ENCODE measurements at regions not wholly inside any gene's neighbourhood (a gene's known extent, or its start where the extent isn't known, plus 50 kb on each side); places are given as distances from the start of the nearest gene placed in this dataset.

GRCh38 chr10:9999627-10000026, 1018.0 kb upstream of the CELF2 start:
- Histone ChIP-seq H4K20me1 (ENCODE audit: insufficient read depth, low read depth, low read length) (no peaks in the 10 kb centered on the region), H2AFZ (ENCODE audit: low read length) (no peak overlapping the region), H3K4me1 (ENCODE audit: low read length) (peaks cover 24% of the 10 kb centered on the region), H3K4me2 (ENCODE audit: low read depth, low read length, poor library complexity, severe bottlenecking) (no peak overlapping the region), H3K4me3 (ENCODE audit: low read length) (no peak overlapping the region), H3K79me2 (ENCODE audit: low read length) (no peaks in the 10 kb centered on the region), H3K9me2 (replicated peaks; ENCODE audit: insufficient read depth, low read length) (no peaks in the 10 kb centered on the region), H3K27me3 (ENCODE audit: low read length) (no peaks in the 10 kb centered on the region), H3K36me3 (ENCODE audit: insufficient read depth, low read length) (peaks cover 4% of the 10 kb centered on the region; the same call in 1 of the 2 replicates), H3K9ac (ENCODE audit: low read length) (no peak overlapping the region), H3K27ac (ENCODE audit: low read length) (no peak overlapping the region), H3K9me3 (ENCODE audit: low read length) (no peaks in the 10 kb centered on the region)
- no peak for DNase-seq

GRCh38 chr10:10007957-10008356, 1009.7 kb upstream of the CELF2 start:
- H2AFZ ChIP-seq (ENCODE audit: low read length), result 0 out of 2 replicates have a peak overlapping the region, but pooled peaks have one; percentile 12
- H4K20me1 ChIP-seq (ENCODE audit: insufficient read depth, low read depth, low read length), result no peaks in the 10 kb centered on the region
- no peaks in the 10 kb centered on the region for H3K9me2 ChIP-seq (replicated peaks; ENCODE audit: insufficient read depth, low read length)
- peak; percentile 95 for DNase-seq
- H3K4me2 ChIP-seq (ENCODE audit: low read depth, low read length, poor library complexity, severe bottlenecking), result peak overlapping the region; percentile 66
- H3K4me3 ChIP-seq (ENCODE audit: low read length), result peak overlapping the region; percentile 54
- H3K9me3 ChIP-seq (ENCODE audit: low read length), result no peaks in the 10 kb centered on the region
- H3K9ac ChIP-seq (ENCODE audit: low read length), result peak overlapping the region; percentile 61
- H3K36me3 ChIP-seq (ENCODE audit: insufficient read depth, low read length), result no peaks in the 10 kb centered on the region
- H3K27ac ChIP-seq (ENCODE audit: low read length), result peak overlapping the region; percentile 96
- no peaks in the 10 kb centered on the region for H3K27me3 ChIP-seq (ENCODE audit: low read length)
- no peaks in the 10 kb centered on the region for H3K79me2 ChIP-seq (ENCODE audit: low read length)
- peaks cover 91% of the 10 kb centered on the region for H3K4me1 ChIP-seq (ENCODE audit: low read length)

- peaks cover 79% of the 10 kb centered on the region for H3K4me1 ChIP-seq (ENCODE audit: low read length)
- no peaks in the 10 kb centered on the region for H3K9me3 ChIP-seq (ENCODE audit: low read length)
- no peak overlapping the region for H3K4me3 ChIP-seq (ENCODE audit: low read length)
- H3K27me3 ChIP-seq (ENCODE audit: low read length), result no peaks in the 10 kb centered on the region
- H4K20me1 ChIP-seq (ENCODE audit: insufficient read depth, low read depth, low read length), result no peaks in the 10 kb centered on the region
- H3K27ac ChIP-seq (ENCODE audit: low read length), result peak overlapping the region; percentile 96
- H3K9ac ChIP-seq (ENCODE audit: low read length), result peak overlapping the region; percentile 61
- H3K4me2 ChIP-seq (ENCODE audit: low read depth, low read length, poor library complexity, severe bottlenecking), result peak overlapping the region; percentile 66
- H3K9me2 ChIP-seq (replicated peaks; ENCODE audit: insufficient read depth, low read length), result no peaks in the 10 kb centered on the region
- peak; percentile 67 for DNase-seq
- no peaks in the 10 kb centered on the region for H3K36me3 ChIP-seq (ENCODE audit: insufficient read depth, low read length)
- peak overlapping the region; percentile 30; the same call in 1 of the 2 replicates for H2AFZ ChIP-seq (ENCODE audit: low read length)
- no peaks in the 10 kb centered on the region for H3K79me2 ChIP-seq (ENCODE audit: low read length)
These were observed 1007.3 kb upstream of the CELF2 start for GRCh38 chr10:10010397-10010796.

- no peaks in the 10 kb centered on the region for H4K20me1 ChIP-seq (ENCODE audit: insufficient read depth, low read depth, low read length)
- H3K4me1 ChIP-seq (ENCODE audit: low read length), result peaks cover 46% of the 10 kb centered on the region
- no peaks in the 10 kb centered on the region for H3K27me3 ChIP-seq (ENCODE audit: low read length)
- H3K79me2 ChIP-seq (ENCODE audit: low read length), result no peaks in the 10 kb centered on the region
- H3K4me2 ChIP-seq (ENCODE audit: low read depth, low read length, poor library complexity, severe bottlenecking), result no peak overlapping the region
- DNase-seq, result no peak
- H3K27ac ChIP-seq (ENCODE audit: low read length), result no peak overlapping the region; the same call in 1 of the 2 replicates
- H3K36me3 ChIP-seq (ENCODE audit: insufficient read depth, low read length), result peaks cover 5% of the 10 kb centered on the region; the same call in 1 of the 2 replicates
- H2AFZ ChIP-seq (ENCODE audit: low read length), result peak overlapping the region; percentile 51; the same call in 1 of the 2 replicates
- H3K9ac ChIP-seq (ENCODE audit: low read length), result no peak overlapping the region
- H3K9me2 ChIP-seq (replicated peaks; ENCODE audit: insufficient read depth, low read length), result no peaks in the 10 kb centered on the region
- no peak overlapping the region for H3K4me3 ChIP-seq (ENCODE audit: low read length)
- 0 out of 2 replicates have a peak, but pooled peaks cover 5% of the 10 kb centered on the region for H3K9me3 ChIP-seq (ENCODE audit: low read length)
These were observed 1002.8 kb upstream of the CELF2 start for GRCh38 chr10:10014846-10015245.

GRCh38 chr10:10017716-10018115, 1000.0 kb upstream of the CELF2 start:
- H3K4me3 ChIP-seq (ENCODE audit: low read length), result no peak overlapping the region
- H3K79me2 ChIP-seq (ENCODE audit: low read length), result no peaks in the 10 kb centered on the region
- peaks cover 16% of the 10 kb centered on the region; the same call in 1 of the 2 replicates for H3K36me3 ChIP-seq (ENCODE audit: insufficient read depth, low read length)
- DNase-seq, result no peak
- H3K4me2 ChIP-seq (ENCODE audit: low read depth, low read length, poor library complexity, severe bottlenecking), result no peak overlapping the region
- H3K9me3 ChIP-seq (ENCODE audit: low read length), result peaks cover 21% of the 10 kb centered on the region
- H3K27me3 ChIP-seq (ENCODE audit: low read length), result no peaks in the 10 kb centered on the region
- no peaks in the 10 kb centered on the region for H3K9me2 ChIP-seq (replicated peaks; ENCODE audit: insufficient read depth, low read length)
- H3K4me1 ChIP-seq (ENCODE audit: low read length), result peaks cover 21% of the 10 kb centered on the region
- H3K27ac ChIP-seq (ENCODE audit: low read length), result no peak overlapping the region
- H4K20me1 ChIP-seq (ENCODE audit: insufficient read depth, low read depth, low read length), result no peaks in the 10 kb centered on the region
- no peak overlapping the region for H3K9ac ChIP-seq (ENCODE audit: low read length)
- no peak overlapping the region for H2AFZ ChIP-seq (ENCODE audit: low read length)

GRCh38 chr10:10020945-10021344, 996.7 kb upstream of the CELF2 start:
- DNase-seq, result no peak
- no peaks in the 10 kb centered on the region for H3K79me2 ChIP-seq (ENCODE audit: low read length)
- H3K27me3 ChIP-seq (ENCODE audit: low read length), result no peaks in the 10 kb centered on the region
- H3K4me1 ChIP-seq (ENCODE audit: low read length), result peaks cover 28% of the 10 kb centered on the region
- H4K20me1 ChIP-seq (ENCODE audit: insufficient read depth, low read depth, low read length), result no peaks in the 10 kb centered on the region
- peaks cover 17% of the 10 kb centered on the region; the same call in 1 of the 2 replicates for H3K36me3 ChIP-seq (ENCODE audit: insufficient read depth, low read length)
- no peak overlapping the region for H3K4me3 ChIP-seq (ENCODE audit: low read length)
- H2AFZ ChIP-seq (ENCODE audit: low read length), result no peak overlapping the region
- H3K27ac ChIP-seq (ENCODE audit: low read length), result no peak overlapping the region
- H3K4me2 ChIP-seq (ENCODE audit: low read depth, low read length, poor library complexity, severe bottlenecking), result no peak overlapping the region
- H3K9ac ChIP-seq (ENCODE audit: low read length), result no peak overlapping the region
- no peaks in the 10 kb centered on the region for H3K9me2 ChIP-seq (replicated peaks; ENCODE audit: insufficient read depth, low read length)
- peaks cover 23% of the 10 kb centered on the region for H3K9me3 ChIP-seq (ENCODE audit: low read length)

- no peak overlapping the region for H3K4me2 ChIP-seq (ENCODE audit: low read depth, low read length, poor library complexity, severe bottlenecking)
- no peaks in the 10 kb centered on the region for H4K20me1 ChIP-seq (ENCODE audit: insufficient read depth, low read depth, low read length)
- no peak overlapping the region for H3K9ac ChIP-seq (ENCODE audit: low read length)
- H3K9me3 ChIP-seq (ENCODE audit: low read length), result no peaks in the 10 kb centered on the region
- H3K9me2 ChIP-seq (replicated peaks; ENCODE audit: insufficient read depth, low read length), result no peaks in the 10 kb centered on the region
- H3K27me3 ChIP-seq (ENCODE audit: low read length), result no peaks in the 10 kb centered on the region
- H3K4me1 ChIP-seq (ENCODE audit: low read length), result peaks cover 15% of the 10 kb centered on the region
- no peak overlapping the region for H3K4me3 ChIP-seq (ENCODE audit: low read length)
- H2AFZ ChIP-seq (ENCODE audit: low read length), result no peak overlapping the region
- DNase-seq, result no peak
- no peak overlapping the region for H3K27ac ChIP-seq (ENCODE audit: low read length)
- H3K36me3 ChIP-seq (ENCODE audit: insufficient read depth, low read length), result no peaks in the 10 kb centered on the region
- H3K79me2 ChIP-seq (ENCODE audit: low read length), result no peaks in the 10 kb centered on the region
These were observed 984.7 kb upstream of the CELF2 start for GRCh38 chr10:10032991-10033390.

GRCh38 chr10:10038348-10038747, 979.3 kb upstream of the CELF2 start:
- Histone ChIP-seq H3K79me2 (ENCODE audit: low read length) (no peaks in the 10 kb centered on the region), H3K9ac (ENCODE audit: low read length) (no peak overlapping the region), H3K4me2 (ENCODE audit: low read depth, low read length, poor library complexity, severe bottlenecking) (no peak overlapping the region), H3K9me2 (replicated peaks; ENCODE audit: insufficient read depth, low read length) (no peaks in the 10 kb centered on the region), H3K36me3 (ENCODE audit: insufficient read depth, low read length) (no peaks in the 10 kb centered on the region), H2AFZ (ENCODE audit: low read length) (peak overlapping the region; percentile 56; the same call in 1 of the 2 replicates), H3K27me3 (ENCODE audit: low read length) (no peaks in the 10 kb centered on the region), H3K4me3 (ENCODE audit: low read length) (no peak overlapping the region), H3K9me3 (ENCODE audit: low read length) (no peaks in the 10 kb centered on the region), H3K4me1 (ENCODE audit: low read length) (peaks cover 22% of the 10 kb centered on the region), H3K27ac (ENCODE audit: low read length) (no peak overlapping the region), H4K20me1 (ENCODE audit: insufficient read depth, low read depth, low read length) (no peaks in the 10 kb centered on the region)
- no peak for DNase-seq

Measured in Karpas-422 (cell line).